H1 (cell line): ENCODE measurements at regions not wholly inside any gene's neighbourhood (a gene's known extent, or its start where the extent isn't known, plus 50 kb on each side); places are given as distances from the start of the nearest gene placed in this dataset.

Source experiments
- CTCF ChIA-PET: fragments of 300-600 bp; sonication (Branson Sonifier 250); formaldehyde crosslinking; loops from one replicate; lab custom pipeline; 2021; ENCODE audit not compliant: partially characterized antibody; lab: Charles Lee
- POLR2A ChIA-PET: fragments of 300-600 bp; sonication (Branson Sonifier 250); formaldehyde crosslinking; loops from one replicate; lab custom pipeline; 2021; ENCODE audit warnings: inconsistent platforms; ENCODE audit not compliant: partially characterized antibody; lab: Charles Lee
- DNase-seq, 2 experiments: peaks; one replicate each; pipeline versions ENCODE4 v3.0.0 to v3.0.0-alpha.2; 2010 to 2022; ENCODE audit warnings: low spot score in 2 of 2, low read depth in 1 of 2, mixed read lengths in 1 of 2
- FAIRE-seq: peaks from 2 replicates; lab custom pipeline; 2011; peaks lifted over from hg19 to GRCh38; lab: Jason Lieb, UNC
- H2AFZ ChIP-seq: 2 replicates; pipeline ENCODE4 v1.8.1; 2012; ENCODE audit warnings: low read length, inconsistent platforms
- H2AK5ac ChIP-seq: 2 replicates; pipeline ENCODE4 v1.6.1; 2013; ENCODE audit warnings: low read depth, low read length
- H2BK120ac ChIP-seq: replicated peaks from 2 replicates; pipeline ENCODE3; 2013; ENCODE audit warnings: low read depth, low read length, inconsistent platforms
- H2BK12ac ChIP-seq: 2 replicates; pipeline ENCODE4 v1.6.1; 2013; ENCODE audit warnings: low read depth, low read length
- H2BK15ac ChIP-seq: 2 replicates; pipeline ENCODE4 v1.6.1; 2013; ENCODE audit warnings: low read length
- H2BK20ac ChIP-seq: 2 replicates; pipeline ENCODE4 v1.6.1; 2013; ENCODE audit warnings: low read length
- H2BK5ac ChIP-seq: 2 replicates; pipeline ENCODE4 v1.6.1; 2013; ENCODE audit warnings: low read depth, low read length
- H3K14ac ChIP-seq: 2 replicates; pipeline ENCODE4 v1.6.1; 2013; ENCODE audit warnings: inconsistent platforms; ENCODE audit not compliant: insufficient read length
- H3K18ac ChIP-seq: 2 replicates; pipeline ENCODE4 v1.6.1; 2013; ENCODE audit warnings: low read length; ENCODE audit errors: extremely low read depth
- H3K23ac ChIP-seq: 2 replicates; pipeline ENCODE4 v1.6.1; 2013; ENCODE audit warnings: inconsistent platforms; ENCODE audit not compliant: insufficient read length
- H3K23me2 ChIP-seq: 2 replicates; pipeline ENCODE4 v1.6.1; 2013; ENCODE audit warnings: low read depth, low read length
- H3K27ac ChIP-seq: 2 replicates; pipeline ENCODE4 v1.6.1; 2011; ENCODE audit warnings: low read depth, low read length, inconsistent platforms
- H3K27me3 ChIP-seq, 4 experiments: replicated peaks in 1 of 4; 1 replicate in 1 of 4; 2 replicates in 3 of 4; pipeline versions ENCODE4 v1.6.1 to v1.8.1; 2011 to 2013; ENCODE audit warnings: low read length in 3 of 4, mild to moderate bottlenecking in 3 of 4, inconsistent platforms in 2 of 4, mixed read lengths in 2 of 4, moderate library complexity in 1 of 4; ENCODE audit not compliant: control insufficient read depth in 3 of 4, insufficient read depth in 3 of 4; ENCODE audit errors: extremely low read depth in 1 of 4
- H3K36me3 ChIP-seq, 4 experiments: 2 replicates each; pipeline versions ENCODE4 v1.6.1 to v1.8.1; 2011 to 2013; ENCODE audit warnings: mild to moderate bottlenecking in 4 of 4, low read length in 3 of 4, moderate library complexity in 2 of 4, control low read depth in 1 of 4, inconsistent platforms in 1 of 4; ENCODE audit not compliant: insufficient read depth in 4 of 4, control insufficient read depth in 2 of 4
- H3K4ac ChIP-seq: replicated peaks from 2 replicates; pipeline ENCODE3; 2013; ENCODE audit warnings: low read length, low read depth, mixed read lengths, inconsistent platforms; ENCODE audit not compliant: insufficient read length
- H3K4me1 ChIP-seq, 4 experiments: replicated peaks in 1 of 4; 1 replicate in 1 of 4; 2 replicates in 3 of 4; pipeline versions ENCODE4 v1.6.1 to v1.8.1; 2011 to 2013; ENCODE audit warnings: low read length in 3 of 4, inconsistent platforms in 2 of 4, mixed read lengths in 1 of 4; ENCODE audit not compliant: insufficient read depth in 4 of 4, control insufficient read depth in 3 of 4
- H3K4me2 ChIP-seq, 2 experiments: 2 replicates each; pipeline versions ENCODE4 v1.6.1 to v1.8.1; 2011 to 2013; ENCODE audit warnings: low read depth in 2 of 2, low read length in 2 of 2, control low read depth in 1 of 2, inconsistent platforms in 1 of 2, mild to moderate bottlenecking in 1 of 2; ENCODE audit not compliant: insufficient read depth in 1 of 2
- H3K4me3 ChIP-seq, 4 experiments: fragments of 200-600, 300-600 bp in 1 of 4; sonication (generic), shearing (Covaris generic), sonication (Bioruptor Twin) in 1 of 4; 2 replicates each; pipeline versions ENCODE4 v1.5.1 to v1.8.1; 2011 to 2016; ENCODE audit warnings: low read length in 4 of 4, low read depth in 3 of 4, control low read depth in 2 of 4, inconsistent platforms in 2 of 4, mild to moderate bottlenecking in 2 of 4, mixed read lengths in 1 of 4, moderate library complexity in 1 of 4; ENCODE audit not compliant: insufficient read depth in 2 of 4; ENCODE audit errors: extremely low read depth in 1 of 4
- H3K56ac ChIP-seq: replicated peaks from 2 replicates; pipeline ENCODE3; 2013; ENCODE audit warnings: low read depth, mild to moderate bottlenecking, mixed read lengths, low read length, inconsistent platforms; ENCODE audit not compliant: insufficient read length
- H3K79me1 ChIP-seq: 2 replicates; pipeline ENCODE4 v1.6.1; 2013; ENCODE audit warnings: low read depth, low read length, control low read depth
- H3K79me2 ChIP-seq, 2 experiments: 2 replicates each; pipeline versions ENCODE4 v1.6.1 to v1.8.1; 2012 to 2013; ENCODE audit warnings: low read length in 2 of 2, mild to moderate bottlenecking in 2 of 2, inconsistent platforms in 1 of 2; ENCODE audit not compliant: insufficient read depth in 2 of 2, control insufficient read depth in 1 of 2
- H3K9ac ChIP-seq, 4 experiments: replicated peaks in 1 of 4; 1 replicate in 1 of 4; 2 replicates in 3 of 4; pipeline versions ENCODE4 v1.6.1 to v1.8.1; 2011 to 2013; ENCODE audit warnings: low read depth in 3 of 4, low read length in 3 of 4, control low read depth in 2 of 4, mild to moderate bottlenecking in 2 of 4, moderate library complexity in 2 of 4, inconsistent platforms in 1 of 4; ENCODE audit errors: extremely low read depth in 1 of 4
- H3K9me3 ChIP-seq, 2 experiments: 2 replicates each; pipeline versions ENCODE4 v1.6.1 to v1.8.1; 2012 to 2013; ENCODE audit warnings: mild to moderate bottlenecking in 2 of 2, moderate library complexity in 2 of 2, control low read depth in 1 of 2, inconsistent platforms in 1 of 2, low read depth in 1 of 2, low read length in 1 of 2, mixed read lengths in 1 of 2; ENCODE audit not compliant: insufficient read depth in 2 of 2
- H4K20me1 ChIP-seq, 2 experiments: replicated peaks in 1 of 2; 2 replicates each; pipeline versions ENCODE3 to v1.8.1; 2011 to 2013; ENCODE audit warnings: inconsistent platforms in 2 of 2, low read length in 2 of 2, mild to moderate bottlenecking in 1 of 2; ENCODE audit not compliant: insufficient read depth in 2 of 2, control insufficient read depth in 1 of 2
- H4K5ac ChIP-seq: 2 replicates; pipeline ENCODE4 v1.6.1; 2013; ENCODE audit warnings: low read length, low read depth, mixed read lengths, inconsistent platforms; ENCODE audit not compliant: insufficient read length
- H4K8ac ChIP-seq: 2 replicates; pipeline ENCODE4 v1.8.0; 2013; ENCODE audit warnings: mild to moderate bottlenecking, moderate library complexity, low read length, inconsistent platforms; ENCODE audit not compliant: insufficient read depth; ENCODE audit errors: extremely low read depth
- H4K91ac ChIP-seq: replicated peaks from 2 replicates; pipeline ENCODE3; 2013; ENCODE audit warnings: low read length, mixed read lengths, inconsistent platforms; ENCODE audit not compliant: insufficient read length
- BCL11A ChIP-seq, 2 experiments: IDR thresholded peaks; one replicate each; pipeline ENCODE4 v1.6.1; 2011; ENCODE audit warnings: low read depth in 2 of 2, low read length in 2 of 2, mild to moderate bottlenecking in 2 of 2
- GTF2F1 ChIP-seq: IDR thresholded peaks from 2 replicates; pipeline ENCODE4 v1.6.1; 2012; ENCODE audit warnings: low read depth, low read length, improper control_type of control experiment, borderline replicate concordance
- JUND ChIP-seq: IDR thresholded peaks from 2 replicates; pipeline ENCODE4 v1.6.1; 2011; ENCODE audit warnings: mild to moderate bottlenecking, improper control_type of control experiment, low read length
- KDM4A ChIP-seq: IDR thresholded peaks from one replicate; pipeline ENCODE4 v1.7.1; 2012; ENCODE audit warnings: low read depth, mild to moderate bottlenecking, moderate library complexity, low read length, inconsistent platforms; ENCODE audit not compliant: severe bottlenecking
- KDM5A ChIP-seq: fragments of 200-600 bp; IDR thresholded peaks from 2 replicates; pipeline ENCODE4 v1.7.1; 2012; ENCODE audit warnings: mild to moderate bottlenecking, low read length, inconsistent platforms, mixed read lengths
- NANOG ChIP-seq: IDR thresholded peaks from 2 replicates; pipeline ENCODE4 v1.6.1; 2011; ENCODE audit warnings: low read length, low read depth, mild to moderate bottlenecking, inconsistent platforms; ENCODE audit not compliant: insufficient read depth, poor library complexity, severe bottlenecking
- NRF1 ChIP-seq: IDR thresholded peaks from 2 replicates; pipeline ENCODE4 v1.6.1; 2011; ENCODE audit warnings: mild to moderate bottlenecking, low read depth, low read length, improper control_type of control experiment
- POLR2AphosphoS5 ChIP-seq: IDR thresholded peaks from 2 replicates; pipeline ENCODE4 v1.6.1; 2011; ENCODE audit warnings: low read depth, low read length
- SIN3A ChIP-seq, 2 experiments: IDR thresholded peaks in 1 of 2; conservative IDR thresholded peaks in 1 of 2; 2 replicates each; pipeline ENCODE4 v1.6.1; 2011 to 2012; ENCODE audit warnings: low read length in 2 of 2, improper control_type of control experiment in 1 of 2, low read depth in 1 of 2, mild to moderate bottlenecking in 1 of 2
- SP2 ChIP-seq: IDR thresholded peaks from 2 replicates; pipeline ENCODE4 v1.6.1; 2012; ENCODE audit warnings: mild to moderate bottlenecking, low read length, inconsistent platforms
- TAF7 ChIP-seq: optimal IDR thresholded peaks from 2 replicates; pipeline ENCODE3; 2011; ENCODE audit warnings: low read depth, mild to moderate bottlenecking, inconsistent platforms, low read length, moderate library complexity, borderline replicate concordance
- TEAD4 ChIP-seq: IDR thresholded peaks from 2 replicates; pipeline ENCODE4 v1.6.1; 2012; ENCODE audit warnings: low read depth, low read length, inconsistent platforms, mixed read lengths
- ZNF274 ChIP-seq: IDR thresholded peaks from 2 replicates; pipeline ENCODE4 v1.7.0; 2012; ENCODE audit warnings: low read length, borderline replicate concordance; ENCODE audit errors: extremely low read depth
- WGBS, 2 experiments: shearing (Covaris generic) in 1 of 2; methylation state at CpG; one replicate each; pipeline versions ENCODE4 v1.1.6 to v1.1.7; 2013 to 2015; ENCODE audit warnings: low lambda C conversion rate in 2 of 2, mixed read lengths in 2 of 2, inconsistent platforms in 1 of 2, low coverage in 1 of 2, missing lambda C conversion rate in 1 of 2; ENCODE audit not compliant: insufficient replicate concordance in 2 of 2, insufficient coverage in 1 of 2, insufficient read length in 1 of 2; ENCODE audit errors: extremely low coverage in 1 of 2, missing lambda C conversion rate in 1 of 2; 5-methylcytosine and 5-hydroxymethylcytosine counted together
- TF ChIP-seq, protein P1 (sequence below): IDR thresholded peaks from 2 replicates; pipeline ENCODE4 v1.6.1; 2012; ENCODE audit warnings: inconsistent platforms

GRCh38 chr11:22922672-22923071 lies 62.4 kb upstream of the CCDC179 start:
- Histone ChIP-seq H2BK15ac (no peak overlapping the region), H2AK5ac (no peak overlapping the region), H3K36me3 (no peaks in the 10 kb centered on the region), H4K20me1 (no peaks in the 10 kb centered on the region), H3K23me2 (no peaks in the 10 kb centered on the region), H4K91ac (no peak overlapping the region), H3K27ac (no peak overlapping the region), H2BK20ac (no peak overlapping the region), H3K56ac (no peak overlapping the region), H2BK5ac (no peak overlapping the region), H3K4ac (no peak overlapping the region), H3K79me1 (no peaks in the 10 kb centered on the region), H3K4me3 (no peak overlapping the region), H3K9ac (no peak overlapping the region), H3K4me2 (no peak overlapping the region), H3K18ac (no peak overlapping the region), H2BK120ac (no peak overlapping the region), H3K4me1 (no peaks in the 10 kb centered on the region), H3K14ac (no peak overlapping the region), H3K27me3 (no peaks in the 10 kb centered on the region), H4K8ac (no peak overlapping the region), H3K79me2 (no peaks in the 10 kb centered on the region), H2AFZ (peak overlapping the region; percentile 87), H3K23ac (no peak overlapping the region), H4K5ac (no peak overlapping the region), H3K9me3 (no peaks in the 10 kb centered on the region), H2BK12ac (no peak overlapping the region)
- 71% methylated on average over 1 of the region's 1 CpG; no CpG with 5 or more reads in 1 of the 2 experiments for WGBS, 2 experiments
- DNase-seq, result no peak
- CTCF ChIA-PET, result interaction anchor here (1.0 to 1.6 kb wide), 3 partner anchors 10 to 191 kb away, joined by 3 to 6 read pairs (median 3); no protein-coding TSS in a partner anchor
- POLR2A ChIA-PET, result no interaction called here
- FAIRE-seq, result no peak
- TF ChIP-seq SP2, result no peak
- TF ChIP-seq TEAD4, result no peak
- no peak for TF ChIP-seq JUND
- no peak for TF ChIP-seq KDM4A
- no peak for TF ChIP-seq NRF1
- TF ChIP-seq SIN3A (conservative IDR thresholded peaks at IDR 0.05 in 1 of 2, IDR thresholded peaks at IDR 0.05 in 1 of 2; ENCODE audit: low read depth in 1 of 2, low read length in 2 of 2), result no peak
- TF ChIP-seq TAF7, result no peak
- TF ChIP-seq NANOG, result no peak
- no peak for TF ChIP-seq GTF2F1
- TF ChIP-seq, protein P1, sequence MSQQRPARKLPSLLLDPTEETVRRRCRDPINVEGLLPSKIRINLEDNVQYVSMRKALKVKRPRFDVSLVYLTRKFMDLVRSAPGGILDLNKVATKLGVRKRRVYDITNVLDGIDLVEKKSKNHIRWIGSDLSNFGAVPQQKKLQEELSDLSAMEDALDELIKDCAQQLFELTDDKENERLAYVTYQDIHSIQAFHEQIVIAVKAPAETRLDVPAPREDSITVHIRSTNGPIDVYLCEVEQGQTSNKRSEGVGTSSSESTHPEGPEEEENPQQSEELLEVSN, result no peak
- TF ChIP-seq KDM5A, result no peak
- TF ChIP-seq POLR2AphosphoS5, result no peak
- TF ChIP-seq BCL11A (IDR thresholded peaks at IDR 0.05; ENCODE audit: low read depth in 2 of 2, low read length in 2 of 2), result no peak
- TF ChIP-seq ZNF274, result no peak
